HG03575 (cell line): ENCODE measurements at regions not wholly inside any gene's neighbourhood (a gene's known extent, or its start where the extent isn't known, plus 50 kb on each side); places are given as distances from the start of the nearest gene placed in this dataset.

Source experiments
- ATAC-seq: cut with Tn5 transposase; IDR thresholded peaks from one replicate; pipeline ENCODE4 v1.9.1; 2021; ENCODE audit not compliant: unreplicated experiment, insufficient number of reproducible peaks, low FRiP score; ENCODE audit errors: extremely low read depth

- ATAC-seq = no peak
These were observed 212.0 kb upstream of the SGK1 start for GRCh38 chr6:134529921-134530320.

GRCh38 chr6:134529305-134529704 is 211.4 kb upstream of the SGK1 start:
- ATAC-seq = no peak

- ATAC-seq = no peak
These were observed 209.3 kb upstream of the SGK1 start for GRCh38 chr6:134527108-134527787.

GRCh38 chr6:134525190-134525868 is 207.4 kb upstream of the SGK1 start:
- ATAC-seq = no peak

- no peak for ATAC-seq
These were observed 206.2 kb upstream of the SGK1 start for GRCh38 chr6:134523903-134524650.

- no peak for ATAC-seq
These were observed 205.1 kb upstream of the SGK1 start for GRCh38 chr6:134523051-134523450.

- ATAC-seq = no peak
These were observed 203.2 kb upstream of the SGK1 start for GRCh38 chr6:134521116-134521501.

GRCh38 chr6:134520181-134521115 is 202.5 kb upstream of the SGK1 start:
- no peak for ATAC-seq

GRCh38 chr6:134519465-134519864 is 201.6 kb upstream of the SGK1 start:
- ATAC-seq = no peak

GRCh38 chr6:134517868-134518267 is 200.0 kb upstream of the SGK1 start:
- ATAC-seq = no peak

- ATAC-seq = no peak
These were observed 199.3 kb upstream of the SGK1 start for GRCh38 chr6:134517145-134517658.

- ATAC-seq = no peak
These were observed 198.7 kb upstream of the SGK1 start for GRCh38 chr6:134516582-134516981.

GRCh38 chr6:134515986-134516385 is 198.1 kb upstream of the SGK1 start:
- no peak for ATAC-seq

GRCh38 chr6:134512981-134513391 is 195.1 kb upstream of the SGK1 start:
- ATAC-seq = no peak

- ATAC-seq = no peak
These were observed 194.2 kb upstream of the SGK1 start for GRCh38 chr6:134511984-134512683.

- no peak for ATAC-seq
These were observed 193.0 kb upstream of the SGK1 start for GRCh38 chr6:134510920-134511319.

- no peak for ATAC-seq
These were observed 192.2 kb upstream of the SGK1 start for GRCh38 chr6:134510142-134510541.

GRCh38 chr6:134508862-134509498 is 191.1 kb upstream of the SGK1 start:
- ATAC-seq = no peak
